K562 (cell line): ENCODE measurements at regions not wholly inside any gene's neighbourhood (a gene's known extent, or its start where the extent isn't known, plus 50 kb on each side); places are given as distances from the start of the nearest gene placed in this dataset.

Experiments used
- ATAC-seq: fragments of 200-7000 bp; cut with Tn5 transposase; 3 replicates; pipeline ENCODE4 v1.9.1; 2020; ENCODE audit warnings: moderate library complexity
- BruUV-seq: library from RNA; stranded (reverse); fragments of 400-500 nt; replicated peaks from 2 replicates; lab custom pipeline; 2021; lab: Mats Ljungman, UMichigan
- CTCF ChIA-PET: fragments of 300-600 bp; formaldehyde crosslinking; extraction: SDS; loops from one replicate; lab custom pipeline; 2021; ENCODE audit warnings: low intra/inter-chr PET ratio; lab: Yijun Ruan, JAX
- POLR2A ChIA-PET: fragments of 300-600, 350-650 bp; sonication (Branson Sonifier 250); formaldehyde crosslinking; extraction: SDS; loops from one replicate; lab custom pipeline; 2021; ENCODE audit warnings: antibody characterized with exemption, inconsistent platforms; lab: Yijun Ruan, JAX
- DNase-seq, 4 experiments: peaks; one replicate each; pipeline versions ENCODE4 v3.0.0 to v3.0.0-alpha.2; 2011 to 2018; ENCODE audit warnings: low spot score in 3 of 4, mixed read lengths in 3 of 4; ENCODE audit errors: extremely low read depth in 1 of 4
- FAIRE-seq: peaks from 2 replicates; lab custom pipeline; 2011; peaks lifted over from hg19 to GRCh38; lab: Jason Lieb, UNC
- H2AFZ ChIP-seq: 2 replicates; pipeline ENCODE4 v1.6.0; 2011; ENCODE audit warnings: low read depth, low read length, control low read depth, inconsistent platforms
- H3K27ac ChIP-seq: fragments of 200-600 bp; 3 replicates; pipeline ENCODE4 v1.8.0; 2011; ENCODE audit warnings: low read depth, mild to moderate bottlenecking, control low read depth, inconsistent platforms, low read length, moderate library complexity, mixed read lengths; ENCODE audit errors: extremely low read depth
- H3K27me3 ChIP-seq, 2 experiments: fragments of 300-600 bp in 1 of 2; 2 replicates in 1 of 2; 3 replicates in 1 of 2; pipeline versions ENCODE4 v1.6.0 to v1.8.0; 2011; ENCODE audit warnings: inconsistent platforms in 2 of 2, low read length in 2 of 2, mild to moderate bottlenecking in 1 of 2, mixed read lengths in 1 of 2, moderate library complexity in 1 of 2; ENCODE audit not compliant: control insufficient read depth in 2 of 2, insufficient read depth in 2 of 2
- H3K36me3 ChIP-seq: fragments of 300-600 bp; 3 replicates; pipeline ENCODE4 v1.8.0; 2011; ENCODE audit warnings: mild to moderate bottlenecking, low read length, inconsistent platforms; ENCODE audit not compliant: control insufficient read depth, insufficient read depth
- H3K4me1 ChIP-seq, 2 experiments: fragments of 200-600 bp in 1 of 2; replicated peaks in 1 of 2; 2 replicates in 1 of 2; 3 replicates in 1 of 2; pipeline versions ENCODE4 v1.5.1 to v1.8.0; 2011; ENCODE audit warnings: inconsistent platforms in 2 of 2, low read length in 2 of 2, mild to moderate bottlenecking in 1 of 2, mixed read lengths in 1 of 2, moderate library complexity in 1 of 2; ENCODE audit not compliant: control insufficient read depth in 2 of 2, insufficient read depth in 2 of 2
- H3K4me2 ChIP-seq: 2 replicates; pipeline ENCODE4 v1.6.1; 2011; ENCODE audit warnings: low read length, control low read depth, inconsistent platforms, mixed read lengths; ENCODE audit not compliant: insufficient read depth
- H3K4me3 ChIP-seq: fragments of 200-600 bp; sonication (generic), shearing (Covaris generic); 2 replicates; pipeline ENCODE4 v1.5.1; 2016; ENCODE audit warnings: control low read depth, inconsistent platforms
- H3K79me2 ChIP-seq: fragments of 200-600 bp; 3 replicates; pipeline ENCODE4 v1.8.0; 2011; ENCODE audit warnings: low read length, inconsistent platforms; ENCODE audit not compliant: control insufficient read depth, insufficient read depth
- H3K9ac ChIP-seq, 2 experiments: 2 replicates each; pipeline versions ENCODE4 v1.6.0 to v1.6.1; 2011; ENCODE audit warnings: low read depth in 2 of 2, low read length in 2 of 2, control low read depth in 1 of 2, inconsistent platforms in 1 of 2, mild to moderate bottlenecking in 1 of 2, mixed read lengths in 1 of 2; ENCODE audit not compliant: insufficient read depth in 1 of 2
- H3K9me1 ChIP-seq: one replicate; pipeline ENCODE4 v1.6.0; 2011; ENCODE audit warnings: inconsistent platforms, mild to moderate bottlenecking, low read length, moderate library complexity; ENCODE audit not compliant: control insufficient read depth, insufficient read depth
- H3K9me3 ChIP-seq: replicated peaks from 2 replicates; pipeline ENCODE4 v1.5.1; 2011; ENCODE audit warnings: low read depth, low read length, inconsistent platforms; ENCODE audit not compliant: control insufficient read depth, insufficient read depth
- H4K20me1 ChIP-seq: replicated peaks from 2 replicates; pipeline ENCODE4 v1.6.1; 2011; ENCODE audit warnings: low read length, inconsistent platforms, mixed read lengths; ENCODE audit not compliant: control insufficient read depth, insufficient read depth
- CBX8 ChIP-seq: fragments of 200-600 bp; sonication (generic); IDR thresholded peaks from 2 replicates; pipeline ENCODE4 v1.6.1; 2012; ENCODE audit warnings: borderline replicate concordance, mixed run types, low read depth, mild to moderate bottlenecking, moderate library complexity, mixed read lengths, low read length, control low read depth, inconsistent platforms; ENCODE audit not compliant: poor library complexity, severe bottlenecking; ENCODE audit errors: extremely low read depth
- DPF2 ChIP-seq: fragments of 450-650 bp; IDR thresholded peaks from 2 replicates; pipeline ENCODE4 v1.6.1; 2016
- HOXB6 ChIP-seq: fragments of 250-450 bp; sonication (Bioruptor Pico); IDR thresholded peaks from 2 replicates; pipeline ENCODE4 v1.5.1; 2022; ENCODE audit warnings: mild to moderate bottlenecking, borderline replicate concordance
- IFI16 ChIP-seq: fragments of 250-450 bp; sonication (Bioruptor Pico); IDR thresholded peaks from 2 replicates; pipeline ENCODE4 v2.1.2; 2022; ENCODE audit warnings: mild to moderate bottlenecking, inconsistent platforms
- JUN ChIP-seq, 2 experiments: sonication (generic) in 1 of 2; formaldehyde crosslinking in 1 of 2; IDR thresholded peaks; 2 replicates each; pipeline versions ENCODE4 v1.6.1 to v1.8.0; 2012 to 2022; ENCODE audit warnings: borderline replicate concordance in 2 of 2, mild to moderate bottlenecking in 2 of 2, improper control_type of control experiment in 1 of 2, low read depth in 1 of 2, low read length in 1 of 2, missing genetic modification reagents in 1 of 2
- KDM2B ChIP-seq: fragments of 250-450 bp; sonication (Bioruptor Pico); IDR thresholded peaks from 2 replicates; pipeline ENCODE4 v1.8.0; 2021; ENCODE audit warnings: mild to moderate bottlenecking, moderate library complexity
- MIER1 ChIP-seq: fragments of 450-650 bp; IDR thresholded peaks from 2 replicates; pipeline ENCODE4 v1.6.1; 2016; ENCODE audit warnings: antibody characterized with exemption, mild to moderate bottlenecking, low read depth
- PHF20 ChIP-seq: fragments of 450-650 bp; IDR thresholded peaks from 2 replicates; pipeline ENCODE4 v1.6.1; 2018; ENCODE audit not compliant: partially characterized antibody
- RAD21 ChIP-seq, 2 experiments: fragments of 250-450 bp in 1 of 2; fragments of 450-650 bp in 1 of 2; sonication (Bioruptor Pico) in 1 of 2; formaldehyde crosslinking in 1 of 2; IDR thresholded peaks in 1 of 2; conservative IDR thresholded peaks in 1 of 2; 2 replicates each; pipeline versions ENCODE4 v1.4.0 to v1.8.0; 2020 to 2022; ENCODE audit warnings: mild to moderate bottlenecking in 2 of 2, moderate library complexity in 1 of 2
- SIN3B ChIP-seq: fragments of 450-650 bp; IDR thresholded peaks from 2 replicates; pipeline ENCODE4 v1.6.1; 2017; ENCODE audit warnings: low read depth, mild to moderate bottlenecking, moderate library complexity
- ZEB2 ChIP-seq: fragments of 450-650 bp; IDR thresholded peaks from 2 replicates; pipeline ENCODE4 v1.6.1; 2016
- ZNF175 ChIP-seq: fragments of 200-800 bp; sonication (Bioruptor generic); IDR thresholded peaks from 2 replicates; pipeline ENCODE4 v1.6.1; 2016; ENCODE audit warnings: low read depth, mild to moderate bottlenecking, missing genetic modification characterization, missing compliant biosample characterization
- WGBS: fragments of 100-300 bp; shearing (Covaris generic); methylation state at CpG from one replicate; pipeline ENCODE4 v1.1.6; 2016; ENCODE audit warnings: low coverage, mixed read lengths; ENCODE audit not compliant: insufficient coverage; ENCODE audit errors: missing lambda C conversion rate; 5-methylcytosine and 5-hydroxymethylcytosine counted together
- in situ Hi-C: fragments of 300-500 bp; cut with MboI; formaldehyde crosslinking; loops from 4 replicates; pipeline ENCODE4 v1.15.0; 2018; ENCODE audit warnings: inconsistent platforms, mixed read lengths
- intact Hi-C: fragments of 100-400 bp; cut with micrococcal nuclease; formaldehyde crosslinking; loops from 2 replicates; pipeline ENCODE4 v1.14.2; 2022
- TF ChIP-seq, protein P1 (sequence below): fragments of 450-650 bp; IDR thresholded peaks from 2 replicates; pipeline ENCODE4 v1.6.1; 2017; ENCODE audit warnings: antibody characterized with exemption
- TF ChIP-seq, protein P2 (sequence below): sonication (generic); formaldehyde crosslinking; IDR thresholded peaks from 2 replicates; pipeline ENCODE4 v1.8.0; 2022; ENCODE audit warnings: mild to moderate bottlenecking, low read depth, missing genetic modification reagents

DNA sequence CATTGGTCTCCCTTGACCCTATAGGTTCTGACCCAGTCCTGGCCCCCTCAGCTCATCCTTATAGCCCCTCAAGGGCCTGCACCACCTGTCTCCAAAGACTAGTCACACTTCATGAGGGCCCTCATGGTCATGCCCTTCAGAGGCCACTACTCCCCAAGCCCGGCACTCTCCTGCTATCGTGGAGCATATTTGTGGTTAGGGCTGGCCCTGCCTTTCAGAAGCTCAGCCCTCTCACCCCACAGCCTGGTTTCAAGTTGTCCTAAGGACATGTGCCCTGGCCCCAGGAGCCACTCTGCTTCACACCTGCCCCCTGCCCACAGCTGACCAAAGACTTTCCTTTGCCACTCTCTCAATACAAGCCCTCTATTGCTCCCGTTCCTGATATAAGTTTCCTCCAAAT, 60.3 kb upstream of the LBX1 start:
- POLR2A ChIA-PET = interaction anchor here (0.6 to 1.5 kb wide), 6 partner anchors 9 to 979 kb away, joined by 3 to 4 read pairs (median 3); no protein-coding TSS in a partner anchor

GRCh38 chr10:101290431-101290830, 61.2 kb upstream of the LBX1 start:
- no peak overlapping the region for H3K4me3 ChIP-seq
- H3K4me1 ChIP-seq = peaks cover 0 to 20% of the 10 kb centered on the region in 2 experiments; a peak in 3 of 5 replicates
- ATAC-seq (no peak), DNase-seq (no peak), FAIRE-seq (no peak)
- in situ Hi-C loops = loop anchor here (5.0 kb wide), 1 partner anchor 128 kb away; no protein-coding TSS in a partner anchor
- no peaks in the 10 kb centered on the region for H3K36me3 ChIP-seq
- no peaks in the 10 kb centered on the region for H3K9me1 ChIP-seq
- 12% methylated on average over 10 of the region's 10 CpGs for WGBS
- POLR2A ChIA-PET = interaction anchor here (0.6 to 1.6 kb wide), 5 partner anchors 8 to 265 kb away, joined by 3 to 6 read pairs (median 3); no protein-coding TSS in a partner anchor
- intact Hi-C loops = no loop called here
- H4K20me1 ChIP-seq = no peaks in the 10 kb centered on the region
- no TSS peak for BruUV-seq
- H2AFZ ChIP-seq = no peak overlapping the region
- peaks cover 0 to 39% of the 10 kb centered on the region in 2 experiments; a peak in 3 of 5 replicates for H3K27me3 ChIP-seq
- H3K4me2 ChIP-seq = no peak overlapping the region
- H3K27ac ChIP-seq = no peak overlapping the region
- CTCF ChIA-PET = interaction anchor here (0.6 to 1.9 kb wide), 2 partner anchors 76 to 123 kb away, joined by 5 to 8 read pairs; no protein-coding TSS in a partner anchor
- H3K9me3 ChIP-seq = no peaks in the 10 kb centered on the region
- H3K79me2 ChIP-seq = no peaks in the 10 kb centered on the region
- no peak overlapping the region for H3K9ac ChIP-seq
- TF ChIP-seq ZNF175 (no peak), KDM2B (no peak), CBX8 (no peak), JUN (IDR thresholded peaks at IDR 0.05; ENCODE audit: borderline replicate concordance, low read depth, low read length) (no peak), JUN (CRISPR knock-in tag; IDR thresholded peaks at IDR 0.05; ENCODE audit: borderline replicate concordance) (no peak), DPF2 (no peak), PHF20 (no peak), MIER1 (no peak), HOXB6 (no peak)
- TF ChIP-seq, protein P1, sequence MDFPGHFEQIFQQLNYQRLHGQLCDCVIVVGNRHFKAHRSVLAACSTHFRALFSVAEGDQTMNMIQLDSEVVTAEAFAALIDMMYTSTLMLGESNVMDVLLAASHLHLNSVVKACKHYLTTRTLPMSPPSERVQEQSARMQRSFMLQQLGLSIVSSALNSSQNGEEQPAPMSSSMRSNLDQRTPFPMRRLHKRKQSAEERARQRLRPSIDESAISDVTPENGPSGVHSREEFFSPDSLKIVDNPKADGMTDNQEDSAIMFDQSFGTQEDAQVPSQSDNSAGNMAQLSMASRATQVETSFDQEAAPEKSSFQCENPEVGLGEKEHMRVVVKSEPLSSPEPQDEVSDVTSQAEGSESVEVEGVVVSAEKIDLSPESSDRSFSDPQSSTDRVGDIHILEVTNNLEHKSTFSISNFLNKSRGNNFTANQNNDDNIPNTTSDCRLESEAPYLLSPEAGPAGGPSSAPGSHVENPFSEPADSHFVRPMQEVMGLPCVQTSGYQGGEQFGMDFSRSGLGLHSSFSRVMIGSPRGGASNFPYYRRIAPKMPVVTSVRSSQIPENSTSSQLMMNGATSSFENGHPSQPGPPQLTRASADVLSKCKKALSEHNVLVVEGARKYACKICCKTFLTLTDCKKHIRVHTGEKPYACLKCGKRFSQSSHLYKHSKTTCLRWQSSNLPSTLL = no peak
- TF ChIP-seq, protein P2, sequence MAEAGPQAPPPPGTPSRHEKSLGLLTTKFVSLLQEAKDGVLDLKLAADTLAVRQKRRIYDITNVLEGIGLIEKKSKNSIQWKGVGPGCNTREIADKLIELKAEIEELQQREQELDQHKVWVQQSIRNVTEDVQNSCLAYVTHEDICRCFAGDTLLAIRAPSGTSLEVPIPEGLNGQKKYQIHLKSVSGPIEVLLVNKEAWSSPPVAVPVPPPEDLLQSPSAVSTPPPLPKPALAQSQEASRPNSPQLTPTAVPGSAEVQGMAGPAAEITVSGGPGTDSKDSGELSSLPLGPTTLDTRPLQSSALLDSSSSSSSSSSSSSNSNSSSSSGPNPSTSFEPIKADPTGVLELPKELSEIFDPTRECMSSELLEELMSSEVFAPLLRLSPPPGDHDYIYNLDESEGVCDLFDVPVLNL = no peak

More for the DNA sequence above, 60.3 kb upstream of the LBX1 start:
- no peaks in the 10 kb centered on the region for H3K9me3 ChIP-seq
- no peak for DNase-seq
- FAIRE-seq = no peak
- no TSS peak for BruUV-seq
- H3K4me1 ChIP-seq = peaks cover 0 to 20% of the 10 kb centered on the region in 2 experiments; a peak in 3 of 5 replicates
- no peaks in the 10 kb centered on the region for H3K36me3 ChIP-seq
- intact Hi-C loops = loop anchor here (5.0 kb wide), 1 partner anchor 127 kb away; no protein-coding TSS in a partner anchor
- CTCF ChIA-PET = interaction anchor here (0.6 to 1.9 kb wide), 2 partner anchors 75 to 178 kb away, joined by 3 to 8 read pairs; no protein-coding TSS in a partner anchor
- no peak overlapping the region for H3K4me2 ChIP-seq
- no peaks in the 10 kb centered on the region for H3K9me1 ChIP-seq
- H3K27ac ChIP-seq = no peak overlapping the region
- no peak for TF ChIP-seq IFI16 (CRISPR knock-in tag)
- TF ChIP-seq RAD21 (CRISPR knock-in tag; conservative IDR thresholded peaks at IDR 0.05 in 1 of 2, IDR thresholded peaks at IDR 0.05 in 1 of 2) = no peak
- no peak for TF ChIP-seq SIN3B
- TF ChIP-seq ZEB2 = no peak
- H3K27me3 ChIP-seq = peaks cover 0 to 40% of the 10 kb centered on the region in 2 experiments; a peak in 4 of 5 replicates
- no peak overlapping the region for H2AFZ ChIP-seq
- ATAC-seq = no peak
- no peaks in the 10 kb centered on the region for H3K79me2 ChIP-seq
- in situ Hi-C loops = no loop called here
- H3K4me3 ChIP-seq = no peak overlapping the region
- no peak overlapping the region for H3K9ac ChIP-seq
- WGBS = 9% methylated on average over 1 of the region's 3 CpGs
- no peaks in the 10 kb centered on the region for H4K20me1 ChIP-seq
